GM18870 (cell line): ENCODE measurements at regions not wholly inside any gene's neighbourhood (a gene's known extent, or its start where the extent isn't known, plus 50 kb on each side); places are given as distances from the start of the nearest gene placed in this dataset.
"Not testable (repeated sequence)": the region's sequence is repeated elsewhere in the genome, so short reads cannot be mapped to it uniquely, and the experiment has no call there.

Experiments
- ATAC-seq: cut with Tn5 transposase; IDR thresholded peaks from one replicate; pipeline ENCODE4 v1.9.1; 2021; ENCODE audit warnings: moderate library complexity; ENCODE audit not compliant: unreplicated experiment

GRCh38 chr2:203629699-203630098 is 76.7 kb upstream of the CD28 start:
- ATAC-seq, result no peak

DNA sequence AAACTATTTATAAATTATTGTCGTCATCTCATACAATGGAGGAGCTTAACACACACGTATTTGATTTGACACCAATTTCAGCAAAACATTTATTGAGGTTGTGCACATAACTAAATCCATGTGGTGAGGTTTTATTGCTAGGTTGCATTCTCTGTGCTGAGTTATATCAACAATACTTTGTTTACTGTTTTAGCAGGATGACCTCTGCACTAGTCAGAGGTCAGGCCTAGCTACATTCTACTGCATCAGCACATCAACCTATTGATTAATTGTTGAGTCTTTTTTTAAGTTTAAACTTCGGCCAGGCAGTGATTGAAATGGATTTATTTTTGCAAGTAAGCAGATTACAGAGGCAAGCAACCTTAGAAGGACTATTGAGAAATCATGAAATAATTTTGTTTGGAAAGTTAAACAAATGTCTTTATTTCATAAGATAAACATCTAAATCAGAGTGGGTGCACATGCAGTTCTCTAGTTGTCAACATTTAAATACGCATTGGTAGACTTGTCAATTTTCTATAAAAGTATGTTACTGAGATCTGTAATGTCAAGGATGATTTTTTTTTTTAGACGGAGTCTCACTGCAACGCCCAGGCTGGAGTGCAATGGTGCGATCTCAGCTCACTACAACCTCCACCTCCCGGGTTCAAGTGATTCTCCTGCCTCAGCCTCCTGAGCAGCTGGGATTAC is 75.2 kb upstream of the CD28 start:
- no peak for ATAC-seq

GRCh38 chr2:203636588-203637470 is 69.6 kb upstream of the CD28 start:
- ATAC-seq, result no peak

GRCh38 chr2:203637471-203638167 is 68.8 kb upstream of the CD28 start:
- ATAC-seq, result no peak

DNA sequence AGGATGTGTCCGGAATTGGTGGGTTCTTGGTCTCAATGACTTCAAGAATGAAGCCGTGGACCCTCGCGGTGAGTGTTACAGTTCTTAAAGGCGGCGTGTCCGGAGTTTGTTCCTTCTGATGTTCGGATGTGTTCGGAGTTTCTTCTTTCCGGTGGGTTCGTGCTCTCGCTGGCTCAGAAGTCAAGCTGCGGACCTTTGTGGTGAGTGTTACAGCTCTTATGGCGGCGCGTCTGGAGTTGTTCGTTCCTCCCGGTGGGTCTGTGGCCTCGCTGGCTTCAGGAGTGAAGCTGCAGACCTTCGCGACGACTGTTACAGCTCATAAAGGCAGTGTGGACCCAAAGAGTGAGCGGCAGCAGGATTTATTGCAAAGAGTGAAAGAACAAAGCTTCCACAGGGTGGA is 64.6 kb upstream of the CD28 start:
- not testable (repeated sequence) for ATAC-seq

- not testable (repeated sequence) for ATAC-seq
These were observed 63.6 kb upstream of the CD28 start for GRCh38 chr2:203642841-203643240.

DNA sequence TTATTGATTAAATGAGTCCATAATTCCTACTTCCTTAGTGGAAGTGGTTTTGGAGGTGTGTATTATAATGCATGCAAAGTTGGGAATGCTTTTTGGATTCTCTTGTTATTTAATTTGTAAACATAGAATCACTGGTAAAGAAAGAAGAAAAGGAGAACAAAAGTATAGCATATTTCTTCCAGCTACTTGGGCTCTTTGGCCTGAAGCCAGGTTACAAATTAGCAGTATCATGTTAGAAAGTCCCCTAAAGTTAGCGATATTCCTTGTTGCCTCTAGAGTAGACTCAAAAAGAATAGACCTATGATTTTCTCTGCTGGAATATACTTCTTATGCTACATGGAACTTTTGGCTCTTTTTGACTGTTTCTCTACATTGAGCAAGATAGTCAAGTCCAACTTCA is 60.6 kb upstream of the CD28 start:
- no peak for ATAC-seq

- ATAC-seq, result no peak
These were observed 60.1 kb upstream of the CD28 start for GRCh38 chr2:203646266-203646864.

- no peak for ATAC-seq
These were observed 59.5 kb upstream of the CD28 start for GRCh38 chr2:203646961-203647360.

DNA sequence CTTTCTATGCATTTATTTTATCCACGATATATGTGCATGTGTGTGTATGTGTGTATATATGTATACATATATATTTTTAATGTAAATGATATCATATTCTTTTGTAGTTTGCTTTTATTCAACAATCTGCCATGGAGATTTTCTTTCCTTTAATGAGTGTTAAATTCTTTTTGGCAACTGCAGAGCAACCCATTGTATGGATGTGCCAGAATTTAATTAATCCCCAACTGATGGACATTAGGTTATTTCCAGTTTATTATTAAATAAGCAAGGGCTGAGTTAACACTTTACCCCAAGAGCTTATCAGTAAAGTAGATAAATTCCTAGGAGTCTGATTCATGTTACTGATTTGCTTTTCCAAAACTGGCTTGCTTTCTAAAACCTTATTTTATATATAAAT is 58.9 kb upstream of the CD28 start:
- no peak for ATAC-seq

DNA sequence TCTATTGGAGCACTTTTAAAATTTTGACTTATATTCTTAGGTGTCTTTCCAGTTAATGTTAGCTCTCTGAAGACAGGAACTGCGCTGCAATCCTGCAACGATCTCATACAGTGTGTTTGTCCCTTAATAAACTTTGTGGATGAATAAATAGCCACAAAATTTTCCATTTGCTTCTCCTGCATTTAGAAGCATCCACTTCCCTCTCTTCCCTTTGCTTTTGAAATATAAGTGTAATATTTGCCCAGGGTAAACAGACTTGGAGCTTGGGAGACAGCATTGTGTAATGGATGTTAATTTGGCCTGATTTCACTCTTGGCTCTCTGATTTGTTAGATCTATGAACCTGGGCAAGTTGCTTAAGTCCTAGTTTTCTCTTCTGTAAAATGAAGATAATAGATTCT is 58.2 kb upstream of the CD28 start:
- ATAC-seq, result no peak

DNA sequence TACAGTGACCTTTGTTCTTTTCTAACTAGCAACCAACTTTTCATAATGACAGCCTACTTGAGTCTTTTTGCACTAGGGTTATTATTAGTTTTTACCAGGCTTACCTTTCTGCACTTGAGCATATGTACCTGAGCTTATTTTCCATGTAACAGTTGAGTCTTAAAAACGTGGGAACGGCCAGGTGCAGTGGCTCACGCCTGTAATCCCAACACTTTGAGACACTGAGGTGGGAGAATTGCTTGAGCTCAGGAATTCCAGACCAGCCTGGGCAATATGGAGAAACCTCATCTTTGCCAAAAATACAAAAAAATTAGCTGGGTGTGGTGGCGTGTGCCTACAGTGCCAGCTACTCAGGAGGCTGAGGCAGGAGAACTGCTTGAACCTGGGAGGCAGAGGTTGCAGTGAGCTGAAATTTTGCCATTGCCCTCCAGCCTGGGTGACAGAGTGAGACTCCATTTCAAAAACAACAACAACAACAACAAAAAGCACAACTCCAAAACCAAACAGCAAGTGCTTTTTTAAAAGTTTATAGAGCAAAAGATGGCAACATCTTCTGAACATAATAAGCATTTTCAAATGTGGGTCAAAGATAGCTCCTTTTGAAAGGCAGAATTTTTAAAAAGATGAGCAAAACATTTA is 57.1 kb upstream of the CD28 start:
- ATAC-seq, result no peak

DNA sequence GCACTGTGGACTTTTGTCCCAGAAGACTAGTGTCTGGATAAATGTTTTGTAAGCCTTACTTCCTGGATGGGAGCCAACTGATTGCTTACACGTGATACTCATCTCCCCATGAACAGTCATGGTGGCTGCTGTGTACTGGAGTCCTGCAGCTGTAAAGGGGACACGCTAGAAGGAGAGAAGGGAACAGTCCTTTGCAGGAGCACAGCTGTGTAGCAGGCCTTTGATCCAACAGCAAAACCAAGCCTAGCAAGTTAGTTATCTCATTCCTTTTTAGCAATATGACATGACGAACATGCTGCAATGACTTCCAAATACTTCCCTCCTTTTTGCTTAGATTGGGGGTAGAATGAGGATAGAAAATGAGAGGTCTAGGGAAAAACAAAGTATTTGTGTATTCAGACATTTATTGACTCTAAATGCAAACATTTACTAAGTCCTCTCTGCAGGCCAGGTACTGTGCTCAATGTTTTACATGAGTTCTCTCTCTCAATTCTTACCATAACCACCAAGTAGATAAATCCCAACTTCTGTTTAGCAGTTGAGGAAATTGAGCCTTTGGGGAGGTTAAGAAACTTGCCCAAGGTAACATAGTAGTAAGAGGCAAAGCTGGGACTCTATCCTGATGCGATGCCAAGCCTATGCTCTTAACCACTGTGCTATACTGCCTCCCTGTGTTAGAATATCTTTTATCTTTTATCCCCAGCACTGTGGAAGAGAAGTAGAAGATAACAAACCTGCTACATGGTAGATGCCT is 55.4 kb upstream of the CD28 start:
- ATAC-seq, result no peak

GRCh38 chr2:203651621-203652020 is 54.8 kb upstream of the CD28 start:
- ATAC-seq, result no peak

DNA sequence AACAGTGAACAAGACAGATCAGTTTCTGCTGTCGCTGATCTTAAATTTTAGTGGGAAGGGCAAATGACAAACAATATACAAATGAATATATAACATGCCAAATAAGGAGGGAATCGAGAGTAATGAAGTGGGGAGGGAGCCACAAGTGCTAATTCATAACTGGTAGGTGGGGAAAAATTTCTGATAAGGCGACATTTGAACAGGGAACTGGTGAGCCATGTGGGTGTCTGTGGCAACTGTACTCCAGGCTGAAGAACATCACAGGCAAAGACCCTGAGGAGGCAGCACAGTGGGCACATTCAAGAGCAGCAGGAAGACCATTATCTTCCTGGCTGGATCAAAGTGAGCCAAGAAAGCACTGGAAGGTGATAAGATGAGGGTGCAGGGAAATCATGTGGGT is 51.6 kb upstream of the CD28 start:
- ATAC-seq, result no peak

DNA sequence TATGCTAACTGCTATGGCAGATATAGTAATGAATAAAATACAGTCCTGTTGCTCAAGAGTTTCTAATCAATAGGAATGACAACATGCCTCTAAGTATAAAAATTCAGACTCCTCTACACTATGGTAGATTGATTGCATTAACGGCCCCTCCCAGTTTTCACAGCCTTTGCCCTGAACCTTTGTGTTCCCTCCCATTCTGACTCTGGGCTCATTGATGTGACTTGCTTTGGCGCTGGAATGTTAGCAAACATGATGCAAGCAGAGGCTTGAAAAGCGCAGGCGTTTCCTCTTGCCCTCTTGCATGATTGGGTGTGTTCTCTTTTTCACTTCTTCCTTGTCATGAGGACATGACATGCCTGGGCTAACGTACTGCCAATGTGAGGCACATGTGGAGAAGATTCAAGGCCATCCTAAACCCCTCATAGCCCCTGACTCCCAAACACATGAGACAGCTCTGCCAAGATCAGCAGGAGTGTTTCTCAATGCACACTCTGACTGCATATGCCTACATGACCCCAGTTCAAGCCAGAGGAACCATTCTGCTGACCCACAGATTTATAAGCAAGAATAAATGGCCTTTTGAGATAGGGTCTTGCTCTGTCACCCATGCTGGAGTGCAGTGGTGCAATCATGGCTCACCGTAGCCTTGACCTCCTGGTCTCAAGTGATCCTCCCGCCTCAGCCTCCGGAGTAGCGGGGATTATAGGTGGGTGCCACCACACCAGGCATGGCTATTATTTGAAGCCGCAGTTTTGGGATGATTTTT is 49.7 kb upstream of the CD28 start:
- ATAC-seq, result no peak
